ENCODE measurements at regions not wholly inside any gene's neighbourhood (a gene's known extent, or its start where the extent isn't known, plus 50 kb on each side); places are given as distances from the start of the nearest gene placed in this dataset.

GRCh38 chr15:23913081-23913480 lies 226.0 kb upstream of the NDN start:
- no peak overlapping the region for H3K4me3 ChIP-seq
- DNase-seq, result no peak
- TF ChIP-seq CTCF (IDR thresholded peaks at IDR 0.05), result no peak
- no peaks in the 10 kb centered on the region for H3K27me3 ChIP-seq
- H3K4me1 ChIP-seq, result no peaks in the 10 kb centered on the region
- H3K36me3 ChIP-seq, result no peaks in the 10 kb centered on the region
- H3K27ac ChIP-seq, result no peak overlapping the region
- intact Hi-C loops (cut with DNase I; ENCODE audit: low total_unique reads), result no loop called here
- H3K9me3 ChIP-seq, result no peaks in the 10 kb centered on the region

- no peak overlapping the region for H3K27ac ChIP-seq
- H3K36me3 ChIP-seq, result no peaks in the 10 kb centered on the region
- H3K9me3 ChIP-seq, result no peaks in the 10 kb centered on the region
- no peak for DNase-seq
- H3K4me1 ChIP-seq, result no peaks in the 10 kb centered on the region
- H3K4me3 ChIP-seq, result no peak overlapping the region
- TF ChIP-seq POLR2A (IDR thresholded peaks at IDR 0.05) (no peak), CTCF (IDR thresholded peaks at IDR 0.05) (no peak)
- H3K27me3 ChIP-seq, result no peaks in the 10 kb centered on the region
- intact Hi-C loops (cut with DNase I; ENCODE audit: low total_unique reads), result no loop called here
These were observed 226.5 kb upstream of the NDN start for GRCh38 chr15:23913635-23914034.

- Histone ChIP-seq H3K27ac (no peak overlapping the region), H3K27me3 (no peaks in the 10 kb centered on the region), H3K4me3 (no peak overlapping the region), H3K4me1 (no peaks in the 10 kb centered on the region), H3K9me3 (no peaks in the 10 kb centered on the region), H3K36me3 (no peaks in the 10 kb centered on the region)
- intact Hi-C loops (cut with DNase I; ENCODE audit: low total_unique reads), result no loop called here
- TF ChIP-seq CTCF (IDR thresholded peaks at IDR 0.05), result no peak
- no peak for TF ChIP-seq POLR2A (IDR thresholded peaks at IDR 0.05)
- no peak for DNase-seq
These were observed 237.6 kb upstream of the NDN start for GRCh38 chr15:23924686-23925085.

GRCh38 chr15:23954931-23955330 lies 267.8 kb upstream of the NDN start:
- H3K27ac ChIP-seq, result no peak overlapping the region
- H3K4me3 ChIP-seq, result no peak overlapping the region
- no peaks in the 10 kb centered on the region for H3K9me3 ChIP-seq
- TF ChIP-seq CTCF (IDR thresholded peaks at IDR 0.05) (no peak), POLR2A (IDR thresholded peaks at IDR 0.05) (no peak)
- DNase-seq, result no peak
- no peaks in the 10 kb centered on the region for H3K4me1 ChIP-seq
- intact Hi-C loops (cut with DNase I; ENCODE audit: low total_unique reads), result no loop called here
- H3K36me3 ChIP-seq, result no peaks in the 10 kb centered on the region
- no peaks in the 10 kb centered on the region for H3K27me3 ChIP-seq

- Histone ChIP-seq H3K27ac (no peak overlapping the region), H3K27me3 (no peaks in the 10 kb centered on the region), H3K4me1 (no peaks in the 10 kb centered on the region), H3K9me3 (no peaks in the 10 kb centered on the region), H3K36me3 (no peaks in the 10 kb centered on the region), H3K4me3 (no peak overlapping the region)
- no peak for DNase-seq
- TF ChIP-seq CTCF (IDR thresholded peaks at IDR 0.05) (no peak), POLR2A (IDR thresholded peaks at IDR 0.05) (no peak)
- intact Hi-C loops (cut with DNase I; ENCODE audit: low total_unique reads), result no loop called here
These were observed 296.6 kb upstream of the NDN start for GRCh38 chr15:23983500-23984259.

Data from uterus (tissue), 3 donors.